ENCODE measurements at regions not wholly inside any gene's neighbourhood (a gene's known extent, or its start where the extent isn't known, plus 50 kb on each side); places are given as distances from the start of the nearest gene placed in this dataset.

GRCh38 chr5:100165309-100165708 is 369.9 kb upstream of the FAM174A start:
- no peak for DNase-seq
- no peaks in the 10 kb centered on the region for H3K79me1 ChIP-seq (ENCODE audit: insufficient read depth, low read depth, low read length, poor library complexity, severe bottlenecking)
- TF ChIP-seq, protein P1, sequence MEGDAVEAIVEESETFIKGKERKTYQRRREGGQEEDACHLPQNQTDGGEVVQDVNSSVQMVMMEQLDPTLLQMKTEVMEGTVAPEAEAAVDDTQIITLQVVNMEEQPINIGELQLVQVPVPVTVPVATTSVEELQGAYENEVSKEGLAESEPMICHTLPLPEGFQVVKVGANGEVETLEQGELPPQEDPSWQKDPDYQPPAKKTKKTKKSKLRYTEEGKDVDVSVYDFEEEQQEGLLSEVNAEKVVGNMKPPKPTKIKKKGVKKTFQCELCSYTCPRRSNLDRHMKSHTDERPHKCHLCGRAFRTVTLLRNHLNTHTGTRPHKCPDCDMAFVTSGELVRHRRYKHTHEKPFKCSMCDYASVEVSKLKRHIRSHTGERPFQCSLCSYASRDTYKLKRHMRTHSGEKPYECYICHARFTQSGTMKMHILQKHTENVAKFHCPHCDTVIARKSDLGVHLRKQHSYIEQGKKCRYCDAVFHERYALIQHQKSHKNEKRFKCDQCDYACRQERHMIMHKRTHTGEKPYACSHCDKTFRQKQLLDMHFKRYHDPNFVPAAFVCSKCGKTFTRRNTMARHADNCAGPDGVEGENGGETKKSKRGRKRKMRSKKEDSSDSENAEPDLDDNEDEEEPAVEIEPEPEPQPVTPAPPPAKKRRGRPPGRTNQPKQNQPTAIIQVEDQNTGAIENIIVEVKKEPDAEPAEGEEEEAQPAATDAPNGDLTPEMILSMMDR (conservative IDR thresholded peaks at IDR 0.05), result no peak
- no peak overlapping the region for H3K27ac ChIP-seq (ENCODE audit: insufficient read length, low read depth, low read length)
- no peak overlapping the region for H2BK15ac ChIP-seq (ENCODE audit: low read depth, low read length)
- no peak overlapping the region for H2AK5ac ChIP-seq (ENCODE audit: insufficient read length, low read length)
- Mint-ChIP-seq H3K36me3 (ENCODE audit: insufficient read depth in 1 of 3, low read depth in 3 of 3) (peaks cover 6 to 10% (median 6%) of the 10 kb centered on the region in 3 experiments; a peak in 6 of 7 replicates), H3K4me3 (no peak overlapping the region), H3K9me3 (peaks cover 11 to 20% of the 10 kb centered on the region in 2 experiments), H3K27me3 (ENCODE audit: low read depth) (no peaks in the 10 kb centered on the region), H3K4me1 (peaks cover 0 to 9% of the 10 kb centered on the region in 2 experiments; a peak in 1 of 4 replicates), H3K27ac (no peak overlapping the region)
- H4K91ac ChIP-seq (ENCODE audit: insufficient read length, low read depth, low read length), result no peak overlapping the region
- H4K20me1 ChIP-seq (ENCODE audit: control insufficient read depth, insufficient read depth, insufficient read length), result no peaks in the 10 kb centered on the region
- H4K5ac ChIP-seq (ENCODE audit: insufficient read length, low read depth, low read length), result no peak overlapping the region
- no peak overlapping the region for H2BK12ac ChIP-seq (ENCODE audit: insufficient read length, low read depth, low read length)
- no peak overlapping the region for H3K4ac ChIP-seq (ENCODE audit: low read depth, low read length)
- H2AFZ ChIP-seq (ENCODE audit: low read length), result no peak overlapping the region
- no peaks in the 10 kb centered on the region for H3K23me2 ChIP-seq (ENCODE audit: insufficient read length, low read depth, low read length, poor library complexity, severe bottlenecking)
- H2BK120ac ChIP-seq (ENCODE audit: low read depth, low read length, poor library complexity, severe bottlenecking), result no peak overlapping the region
- H3K23ac ChIP-seq (ENCODE audit: insufficient read length, low read depth, low read length), result no peak overlapping the region
- H3K9ac ChIP-seq (ENCODE audit: extremely low read depth, insufficient read length, low read length), result no peak overlapping the region
- H3K56ac ChIP-seq (ENCODE audit: insufficient read length, low read depth, low read length), result no peak overlapping the region
- no peak overlapping the region for H3K18ac ChIP-seq (ENCODE audit: insufficient read length, low read depth, low read length)
- H3K9me3 ChIP-seq (ENCODE audit: control insufficient read depth, low read depth, low read length), result peaks cover 7% of the 10 kb centered on the region
- H3K4me2 ChIP-seq (ENCODE audit: insufficient read depth, insufficient read length, low read length), result no peak overlapping the region
- no peaks in the 10 kb centered on the region for H3K4me1 ChIP-seq (ENCODE audit: insufficient read depth, low read length)
- H3T11ph ChIP-seq (ENCODE audit: low read length), result no peak overlapping the region
- H4K8ac ChIP-seq (replicated peaks; ENCODE audit: insufficient read length, low read depth, low read length), result no peak overlapping the region
- no peaks in the 10 kb centered on the region for H3K27me3 ChIP-seq (ENCODE audit: insufficient read depth, low read length)
- no peaks in the 10 kb centered on the region for H3K79me2 ChIP-seq (ENCODE audit: insufficient read depth, low read length)
- H2BK5ac ChIP-seq (ENCODE audit: insufficient read length, low read length), result no peak overlapping the region
- H3K14ac ChIP-seq (ENCODE audit: insufficient read depth, low read length), result no peak overlapping the region
- no peak overlapping the region for H2BK20ac ChIP-seq (ENCODE audit: low read depth, low read length, poor library complexity, severe bottlenecking)
- no CpG with 5 or more reads among the region's 1 CpG for WGBS (ENCODE audit: extremely low coverage, insufficient read length, low lambda C conversion rate)
